ENCODE measurements at regions not wholly inside any gene's neighbourhood (a gene's known extent, or its start where the extent isn't known, plus 50 kb on each side); places are given as distances from the start of the nearest gene placed in this dataset.

GRCh38 chr1:193340331-193340730 lies 153.9 kb upstream of the B3GALT2 start:
- no peak for TF ChIP-seq SIN3A (IDR thresholded peaks at IDR 0.05; ENCODE audit: borderline replicate concordance, insufficient read depth, low read length)
- TF ChIP-seq FOXP2 (optimal IDR thresholded peaks at IDR 0.05; ENCODE audit: borderline replicate concordance, extremely low read depth, extremely low read length, insufficient read depth), result no peak
- no peak for TF ChIP-seq POLR2AphosphoS5 (IDR thresholded peaks at IDR 0.05; ENCODE audit: low read depth, low read length)
- no peak for TF ChIP-seq TAF1 (IDR thresholded peaks at IDR 0.05; ENCODE audit: borderline replicate concordance, insufficient read depth, low read length)
- no peak for TF ChIP-seq REST (IDR thresholded peaks at IDR 0.05; ENCODE audit: insufficient read depth in 1 of 2, low read depth in 2 of 2, low read length in 2 of 2)

- TF ChIP-seq TAF1 (IDR thresholded peaks at IDR 0.05; ENCODE audit: borderline replicate concordance, insufficient read depth, low read length), result no peak
- TF ChIP-seq FOXP2 (optimal IDR thresholded peaks at IDR 0.05; ENCODE audit: borderline replicate concordance, extremely low read depth, extremely low read length, insufficient read depth), result no peak
- TF ChIP-seq SIN3A (IDR thresholded peaks at IDR 0.05; ENCODE audit: borderline replicate concordance, insufficient read depth, low read length), result no peak
- no peak for TF ChIP-seq POLR2AphosphoS5 (IDR thresholded peaks at IDR 0.05; ENCODE audit: low read depth, low read length)
- TF ChIP-seq REST (IDR thresholded peaks at IDR 0.05; ENCODE audit: insufficient read depth in 1 of 2, low read depth in 2 of 2, low read length in 2 of 2), result no peak
Observed at GRCh38 chr1:193339401-193339800, 153.0 kb upstream of the B3GALT2 start.

GRCh38 chr1:193338194-193338593 lies 151.8 kb upstream of the B3GALT2 start:
- no peak for TF ChIP-seq POLR2AphosphoS5 (IDR thresholded peaks at IDR 0.05; ENCODE audit: low read depth, low read length)

GRCh38 chr1:193335806-193336428 lies 149.5 kb upstream of the B3GALT2 start:
- TF ChIP-seq REST (IDR thresholded peaks at IDR 0.05; ENCODE audit: insufficient read depth in 1 of 2, low read depth in 2 of 2, low read length in 2 of 2), result no peak
- no peak for TF ChIP-seq FOXP2 (optimal IDR thresholded peaks at IDR 0.05; ENCODE audit: borderline replicate concordance, extremely low read depth, extremely low read length, insufficient read depth)
- TF ChIP-seq POLR2AphosphoS5 (IDR thresholded peaks at IDR 0.05; ENCODE audit: low read depth, low read length), result no peak
- no peak for TF ChIP-seq SIN3A (IDR thresholded peaks at IDR 0.05; ENCODE audit: borderline replicate concordance, insufficient read depth, low read length)
- no peak for TF ChIP-seq TAF1 (IDR thresholded peaks at IDR 0.05; ENCODE audit: borderline replicate concordance, insufficient read depth, low read length)

- TF ChIP-seq SIN3A (IDR thresholded peaks at IDR 0.05; ENCODE audit: borderline replicate concordance, insufficient read depth, low read length) (no peak), REST (IDR thresholded peaks at IDR 0.05; ENCODE audit: insufficient read depth in 1 of 2, low read depth in 2 of 2, low read length in 2 of 2) (no peak), TAF1 (IDR thresholded peaks at IDR 0.05; ENCODE audit: borderline replicate concordance, insufficient read depth, low read length) (no peak), FOXP2 (optimal IDR thresholded peaks at IDR 0.05; ENCODE audit: borderline replicate concordance, extremely low read depth, extremely low read length, insufficient read depth) (no peak), POLR2AphosphoS5 (IDR thresholded peaks at IDR 0.05; ENCODE audit: low read depth, low read length) (no peak)
Observed at GRCh38 chr1:193333166-193333565, 146.8 kb upstream of the B3GALT2 start.
